ENCODE measurements at regions not wholly inside any gene's neighbourhood (a gene's known extent, or its start where the extent isn't known, plus 50 kb on each side); places are given as distances from the start of the nearest gene placed in this dataset.

- no peak for DNase-seq (ENCODE audit: low read depth in 2 of 2)
These were observed 153.5 kb upstream of the RAI14 start for GRCh38 chr5:34502581-34502980.

GRCh38 chr5:34503379-34504253, 152.5 kb upstream of the RAI14 start:
- peak; percentile 34 to 60 for DNase-seq (ENCODE audit: low read depth in 2 of 2)

GRCh38 chr5:34504967-34505366, 151.2 kb upstream of the RAI14 start:
- no peak for DNase-seq (ENCODE audit: low read depth in 2 of 2)

GRCh38 chr5:34505731-34506130, 150.4 kb upstream of the RAI14 start:
- DNase-seq (ENCODE audit: low read depth in 2 of 2), result no peak

GRCh38 chr5:34507933-34508332, 148.2 kb upstream of the RAI14 start:
- DNase-seq (ENCODE audit: low read depth in 2 of 2), result no peak

GRCh38 chr5:34509392-34509791, 146.7 kb upstream of the RAI14 start:
- DNase-seq (ENCODE audit: low read depth in 2 of 2), result no peak

- DNase-seq (ENCODE audit: low read depth in 2 of 2), result no peak
These were observed 146.1 kb upstream of the RAI14 start for GRCh38 chr5:34510002-34510401.

GRCh38 chr5:34511063-34511462, 145.1 kb upstream of the RAI14 start:
- no peak for DNase-seq (ENCODE audit: low read depth in 2 of 2)

GRCh38 chr5:34511481-34511880, 144.6 kb upstream of the RAI14 start:
- peak in 1 of 2 donors; percentile 48 for DNase-seq (ENCODE audit: low read depth in 2 of 2)

- no peak for DNase-seq (ENCODE audit: low read depth in 2 of 2)
These were observed 144.2 kb upstream of the RAI14 start for GRCh38 chr5:34511915-34512314.

- no peak for DNase-seq (ENCODE audit: low read depth in 2 of 2)
These were observed 140.0 kb upstream of the RAI14 start for GRCh38 chr5:34516166-34516565.

GRCh38 chr5:34516686-34517085, 139.4 kb upstream of the RAI14 start:
- peak in 1 of 2 donors; percentile 43 for DNase-seq (ENCODE audit: low read depth in 2 of 2)

GRCh38 chr5:34517249-34517648, 138.9 kb upstream of the RAI14 start:
- DNase-seq (ENCODE audit: low read depth in 2 of 2), result peak in 1 of 2 donors; percentile 71

GRCh38 chr5:34519489-34520220, 136.5 kb upstream of the RAI14 start:
- DNase-seq (ENCODE audit: low read depth in 2 of 2), result peak in 1 of 2 donors; percentile 82

GRCh38 chr5:34521628-34522290, 134.4 kb upstream of the RAI14 start:
- DNase-seq (ENCODE audit: low read depth in 2 of 2), result no peak

GRCh38 chr5:34522599-34523386, 133.3 kb upstream of the RAI14 start:
- DNase-seq (ENCODE audit: low read depth in 2 of 2), result peak; percentile 80 to 93

GRCh38 chr5:34523387-34523726, 132.8 kb upstream of the RAI14 start:
- DNase-seq (ENCODE audit: low read depth in 2 of 2), result no peak

GRCh38 chr5:34524123-34524522, 132.0 kb upstream of the RAI14 start:
- DNase-seq (ENCODE audit: low read depth in 2 of 2), result peak in 1 of 2 donors; percentile 87

GRCh38 chr5:34525761-34526160, 130.4 kb upstream of the RAI14 start:
- DNase-seq (ENCODE audit: low read depth in 2 of 2), result peak; percentile 96 to 99

GRCh38 chr5:34526682-34527305, 129.3 kb upstream of the RAI14 start:
- peak in 1 of 2 donors; percentile 82 for DNase-seq (ENCODE audit: low read depth in 2 of 2)

All from dermis microvascular lymphatic vessel endothelial cell (primary cell).